CD4-positive, CD25-positive, alpha-beta regulatory T cell (primary cell): ENCODE measurements at regions not wholly inside any gene's neighbourhood (a gene's known extent, or its start where the extent isn't known, plus 50 kb on each side); places are given as distances from the start of the nearest gene placed in this dataset.
"Not testable (repeated sequence)": the region's sequence is repeated elsewhere in the genome, so short reads cannot be mapped to it uniquely, and the experiment has no call there.

Experiments used
- ATAC-seq, 2 donors: fragments of 150-1000 bp; cut with Tn5 transposase; one replicate each; pipeline ENCODE4 v1.10.0; 2021; ENCODE audit warnings: low read depth in 2 of 2, moderate number of reproducible peaks in 2 of 2, moderate library complexity in 1 of 2
- DNase-seq, 3 donors: peaks; one replicate each; pipeline versions ENCODE4 v3.0.0 to v3.0.0-alpha.2; 2012 to 2022; ENCODE audit warnings: mixed read lengths in 1 of 3
- H3K27ac ChIP-seq: one replicate; pipeline ENCODE4 v1.7.0; 2013; ENCODE audit warnings: mild to moderate bottlenecking, low read length; ENCODE audit not compliant: insufficient read depth, poor library complexity, severe bottlenecking
- H3K27me3 ChIP-seq: one replicate; pipeline ENCODE4 v1.7.0; 2013; ENCODE audit warnings: low read length; ENCODE audit not compliant: control insufficient read depth, insufficient read depth
- H3K36me3 ChIP-seq: one replicate; pipeline ENCODE4 v1.7.0; 2013; ENCODE audit warnings: mild to moderate bottlenecking, low read length, moderate library complexity; ENCODE audit not compliant: control insufficient read depth, insufficient read depth
- H3K4me1 ChIP-seq: 2 replicates; pipeline ENCODE4 v1.7.0; 2013; ENCODE audit warnings: mild to moderate bottlenecking, low read length; ENCODE audit not compliant: insufficient read depth, control insufficient read depth, poor library complexity, severe bottlenecking
- H3K4me3 ChIP-seq: one replicate; pipeline ENCODE4 v1.7.0; 2013; ENCODE audit warnings: low read depth, mild to moderate bottlenecking, low read length, moderate library complexity
- H3K9me3 ChIP-seq, 2 experiments: 1 replicate in 1 of 2; 2 replicates in 1 of 2; pipeline ENCODE4 v1.7.0; 2013; ENCODE audit warnings: low read length in 2 of 2, mild to moderate bottlenecking in 1 of 2, moderate library complexity in 1 of 2; ENCODE audit not compliant: control insufficient read depth in 2 of 2
- H3K27ac Mint-ChIP-seq, 3 donors: one replicate each; pipeline ENCODE4 v1.8.0; 2020 to 2022; ENCODE audit warnings: mild to moderate bottlenecking in 3 of 3, mixed read lengths in 3 of 3, moderate library complexity in 2 of 3
- H3K27me3 Mint-ChIP-seq: one replicate; pipeline ENCODE4 v1.8.0; 2022; ENCODE audit warnings: mild to moderate bottlenecking, mixed read lengths
- H3K36me3 Mint-ChIP-seq: one replicate; pipeline ENCODE4 v1.8.0; 2020; ENCODE audit warnings: mixed read lengths
- H3K4me1 Mint-ChIP-seq, 4 donors: one replicate each; pipeline ENCODE4 v1.8.0; 2020 to 2022; ENCODE audit warnings: mixed read lengths in 4 of 4, mild to moderate bottlenecking in 1 of 4
- H3K4me3 Mint-ChIP-seq, 4 donors: one replicate each; pipeline ENCODE4 v1.8.0; 2020 to 2022; ENCODE audit warnings: mild to moderate bottlenecking in 4 of 4, mixed read lengths in 4 of 4, moderate library complexity in 3 of 4
- H3K9me3 Mint-ChIP-seq, 7 donors: one replicate each; pipeline ENCODE4 v1.8.0; 2020 to 2022; ENCODE audit warnings: mixed read lengths in 7 of 7, mild to moderate bottlenecking in 3 of 7, moderate library complexity in 2 of 7

GRCh38 chr10:25820874-25821273 lies 113.2 kb upstream of the MYO3A start:
- Mint-ChIP-seq H3K36me3 (no peaks in the 10 kb centered on the region), H3K27ac (peak overlapping the region in 1 of 3 donors; percentile 78), H3K4me3 (peak overlapping the region in 3 of 4 donors; percentile 72 to 87 (median 81)), H3K9me3 (peaks cover 0 to 2% (median 0%) of the 10 kb centered on the region in 7 donors), H3K27me3 (peaks cover 4% of the 10 kb centered on the region), H3K4me1 (peaks cover 0 to 6% (median 4%) of the 10 kb centered on the region in 4 donors)
- H3K27ac ChIP-seq, result no peak overlapping the region
- H3K9me3 ChIP-seq, result no peaks in the 10 kb centered on the region
- H3K4me1 ChIP-seq, result no peaks in the 10 kb centered on the region
- H3K36me3 ChIP-seq, result no peaks in the 10 kb centered on the region
- DNase-seq (peak in 1 of 3 donors; percentile 10), ATAC-seq (no peak)
- peak overlapping the region; percentile 72 for H3K4me3 ChIP-seq
- peaks cover 2% of the 10 kb centered on the region for H3K27me3 ChIP-seq

GRCh38 chr10:25824050-25824449 lies 110.0 kb upstream of the MYO3A start:
- peaks cover 4% of the 10 kb centered on the region for H3K27me3 Mint-ChIP-seq
- no peak overlapping the region for H3K4me3 Mint-ChIP-seq
- Histone ChIP-seq H3K4me1 (no peaks in the 10 kb centered on the region), H3K4me3 (no peak overlapping the region), H3K9me3 (no peaks in the 10 kb centered on the region), H3K27ac (no peak overlapping the region), H3K27me3 (no peaks in the 10 kb centered on the region), H3K36me3 (no peaks in the 10 kb centered on the region)
- no peaks in the 10 kb centered on the region for H3K36me3 Mint-ChIP-seq
- peaks cover 0 to 6% (median 4%) of the 10 kb centered on the region in 4 donors for H3K4me1 Mint-ChIP-seq
- H3K27ac Mint-ChIP-seq, result no peak overlapping the region
- no peak for DNase-seq
- no peak for ATAC-seq
- H3K9me3 Mint-ChIP-seq, result peaks cover 0 to 2% (median 0%) of the 10 kb centered on the region in 7 donors

- Mint-ChIP-seq H3K36me3 (no peaks in the 10 kb centered on the region), H3K27me3 (no peaks in the 10 kb centered on the region), H3K4me1 (no peaks in the 10 kb centered on the region), H3K9me3 (no peaks in the 10 kb centered on the region), H3K27ac (no peak overlapping the region), H3K4me3 (no peak overlapping the region)
- no peaks in the 10 kb centered on the region for H3K4me1 ChIP-seq
- H3K27ac ChIP-seq, result no peak overlapping the region
- H3K4me3 ChIP-seq, result no peak overlapping the region
- no peak for ATAC-seq
- H3K9me3 ChIP-seq, result no peaks in the 10 kb centered on the region
- H3K36me3 ChIP-seq, result no peaks in the 10 kb centered on the region
- no peaks in the 10 kb centered on the region for H3K27me3 ChIP-seq
- DNase-seq, result no peak
These were observed 105.6 kb upstream of the MYO3A start for GRCh38 chr10:25828475-25828874.

- Histone ChIP-seq H3K27me3 (no peaks in the 10 kb centered on the region), H3K4me1 (no peaks in the 10 kb centered on the region), H3K4me3 (no peak overlapping the region), H3K9me3 (no peaks in the 10 kb centered on the region), H3K27ac (no peak overlapping the region), H3K36me3 (no peaks in the 10 kb centered on the region)
- Mint-ChIP-seq H3K4me3 (no peak overlapping the region), H3K27me3 (no peaks in the 10 kb centered on the region), H3K4me1 (no peaks in the 10 kb centered on the region), H3K9me3 (peaks cover 0 to 4% (median 0%) of the 10 kb centered on the region in 7 donors), H3K36me3 (no peaks in the 10 kb centered on the region), H3K27ac (no peak overlapping the region)
- no peak for DNase-seq
- no peak for ATAC-seq
These were observed 102.9 kb upstream of the MYO3A start for GRCh38 chr10:25831080-25831479.

- Histone ChIP-seq H3K4me3 (no peak overlapping the region), H3K36me3 (no peaks in the 10 kb centered on the region), H3K4me1 (no peaks in the 10 kb centered on the region), H3K9me3 (no peaks in the 10 kb centered on the region), H3K27ac (no peak overlapping the region), H3K27me3 (no peaks in the 10 kb centered on the region)
- no peak overlapping the region for H3K27ac Mint-ChIP-seq
- DNase-seq, result no peak
- H3K36me3 Mint-ChIP-seq, result no peaks in the 10 kb centered on the region
- no peak for ATAC-seq
- H3K4me3 Mint-ChIP-seq, result no peak overlapping the region
- peaks cover 0 to 3% (median 2%) of the 10 kb centered on the region in 7 donors for H3K9me3 Mint-ChIP-seq
- no peaks in the 10 kb centered on the region for H3K27me3 Mint-ChIP-seq
- H3K4me1 Mint-ChIP-seq, result no peaks in the 10 kb centered on the region
These were observed 94.3 kb upstream of the MYO3A start for GRCh38 chr10:25839683-25840082.

- H3K9me3 Mint-ChIP-seq, H3K4me3 ChIP-seq, H3K27me3 Mint-ChIP-seq, H3K4me1 Mint-ChIP-seq, H3K27me3 ChIP-seq, H3K27ac ChIP-seq, H3K36me3 ChIP-seq, DNase-seq, H3K9me3 ChIP-seq, ATAC-seq, H3K4me3 Mint-ChIP-seq, H3K4me1 ChIP-seq, H3K36me3 Mint-ChIP-seq, H3K27ac Mint-ChIP-seq: not testable (repeated sequence)
These were observed 93.2 kb upstream of the MYO3A start for GRCh38 chr10:25840875-25841274.

- DNase-seq (no peak), ATAC-seq (no peak)
- Histone ChIP-seq H3K27ac (no peak overlapping the region), H3K36me3 (no peaks in the 10 kb centered on the region), H3K4me1 (no peaks in the 10 kb centered on the region), H3K4me3 (no peak overlapping the region), H3K9me3 (no peaks in the 10 kb centered on the region), H3K27me3 (no peaks in the 10 kb centered on the region)
- Mint-ChIP-seq H3K4me1 (no peaks in the 10 kb centered on the region), H3K27ac (no peak overlapping the region), H3K4me3 (no peak overlapping the region), H3K9me3 (peaks cover 0 to 2% (median 0%) of the 10 kb centered on the region in 7 donors), H3K27me3 (no peaks in the 10 kb centered on the region), H3K36me3 (no peaks in the 10 kb centered on the region)
These were observed 91.9 kb upstream of the MYO3A start for GRCh38 chr10:25842146-25842545.

- no peak overlapping the region for H3K27ac ChIP-seq
- Mint-ChIP-seq H3K4me1 (no peaks in the 10 kb centered on the region), H3K27me3 (no peaks in the 10 kb centered on the region), H3K27ac (peak overlapping the region in 1 of 3 donors; percentile 43), H3K9me3 (peaks cover 0 to 2% (median 0%) of the 10 kb centered on the region in 7 donors), H3K36me3 (no peaks in the 10 kb centered on the region), H3K4me3 (no peak overlapping the region)
- H3K4me1 ChIP-seq, result no peaks in the 10 kb centered on the region
- no peak for ATAC-seq
- no peak for DNase-seq
- H3K36me3 ChIP-seq, result no peaks in the 10 kb centered on the region
- no peak overlapping the region for H3K4me3 ChIP-seq
- H3K9me3 ChIP-seq, result no peaks in the 10 kb centered on the region
- H3K27me3 ChIP-seq, result no peaks in the 10 kb centered on the region
These were observed 90.4 kb upstream of the MYO3A start for GRCh38 chr10:25843551-25844170.
